ENCODE measurements at regions not wholly inside any gene's neighbourhood (a gene's known extent, or its start where the extent isn't known, plus 50 kb on each side); places are given as distances from the start of the nearest gene placed in this dataset.

- no peaks in the 10 kb centered on the region for H4K20me1 ChIP-seq (ENCODE audit: insufficient read depth)
- no peak for TF ChIP-seq CTCF (conservative IDR thresholded peaks at IDR 0.05)
- TF ChIP-seq EZH2 (IDR thresholded peaks at IDR 0.05; ENCODE audit: low read depth), result no peak
- no peaks in the 10 kb centered on the region for H3K36me3 ChIP-seq (ENCODE audit: low read depth)
- 0 out of 2 replicates have a peak, but pooled peaks cover 2% of the 10 kb centered on the region for H3K9me3 ChIP-seq (ENCODE audit: insufficient read depth, low read depth)
- ChIA-PET POLR2A (ENCODE audit: unreplicated experiment) (no interaction called here), CTCF (no interaction called here)
- H3K27ac ChIP-seq, result no peak overlapping the region
- H2AFZ ChIP-seq, result no peak overlapping the region
- no peaks in the 10 kb centered on the region for H3F3A ChIP-seq (ENCODE audit: insufficient read depth, low read depth)
- no peak overlapping the region for H3K4me2 ChIP-seq
- 0 out of 2 replicates have a peak, but pooled peaks cover 9% of the 10 kb centered on the region for H3K27me3 ChIP-seq (ENCODE audit: insufficient read depth, low read depth)
- no peaks in the 10 kb centered on the region for H3K79me2 ChIP-seq (ENCODE audit: low read depth)
- BruUV-seq (replicated peaks), result no TSS peak
- H3K9me2 ChIP-seq (ENCODE audit: insufficient read depth), result no peaks in the 10 kb centered on the region
- intact Hi-C loops (cut with micrococcal nuclease; ENCODE audit: unreplicated experiment), result no loop called here
- H3K4me1 ChIP-seq (replicated peaks; ENCODE audit: insufficient read depth), result no peaks in the 10 kb centered on the region
- no peak overlapping the region for H3K4me3 ChIP-seq
- no peak for DNase-seq
Measured at GRCh38 chr20:55557191-55557590, 448.1 kb downstream of the CBLN4 start.

- BruUV-seq (replicated peaks), result no TSS peak
- no peaks in the 10 kb centered on the region for H3K9me2 ChIP-seq (ENCODE audit: insufficient read depth)
- DNase-seq, result no peak
- H3K4me2 ChIP-seq, result no peak overlapping the region
- no peak overlapping the region for H3K4me3 ChIP-seq
- H4K20me1 ChIP-seq (ENCODE audit: insufficient read depth), result no peaks in the 10 kb centered on the region
- H3K4me1 ChIP-seq (replicated peaks; ENCODE audit: insufficient read depth), result no peaks in the 10 kb centered on the region
- H3K79me2 ChIP-seq (ENCODE audit: low read depth), result no peaks in the 10 kb centered on the region
- ChIA-PET CTCF (no interaction called here), POLR2A (ENCODE audit: unreplicated experiment) (no interaction called here)
- H3K27me3 ChIP-seq (ENCODE audit: insufficient read depth, low read depth), result 0 out of 2 replicates have a peak, but pooled peaks cover 8% of the 10 kb centered on the region
- no peaks in the 10 kb centered on the region for H3K36me3 ChIP-seq (ENCODE audit: low read depth)
- TF ChIP-seq EZH2 (IDR thresholded peaks at IDR 0.05; ENCODE audit: low read depth) (no peak), CTCF (conservative IDR thresholded peaks at IDR 0.05) (no peak)
- H3K27ac ChIP-seq, result no peak overlapping the region
- intact Hi-C loops (cut with micrococcal nuclease; ENCODE audit: unreplicated experiment), result no loop called here
- no peak overlapping the region for H2AFZ ChIP-seq
- 0 out of 2 replicates have a peak, but pooled peaks cover 2% of the 10 kb centered on the region for H3K9me3 ChIP-seq (ENCODE audit: insufficient read depth, low read depth)
- H3F3A ChIP-seq (ENCODE audit: insufficient read depth, low read depth), result no peaks in the 10 kb centered on the region
Measured at GRCh38 chr20:55555075-55555650, 450.2 kb downstream of the CBLN4 start.

- Histone ChIP-seq H3K4me2 (no peak overlapping the region), H3K9me3 (ENCODE audit: insufficient read depth, low read depth) (no peaks in the 10 kb centered on the region), H3K4me1 (replicated peaks; ENCODE audit: insufficient read depth) (no peaks in the 10 kb centered on the region), H3F3A (ENCODE audit: insufficient read depth, low read depth) (no peaks in the 10 kb centered on the region), H2AFZ (no peak overlapping the region), H3K27me3 (ENCODE audit: insufficient read depth, low read depth) (no peaks in the 10 kb centered on the region), H3K79me2 (ENCODE audit: low read depth) (no peaks in the 10 kb centered on the region), H3K4me3 (no peak overlapping the region), H3K36me3 (ENCODE audit: low read depth) (no peaks in the 10 kb centered on the region), H3K27ac (no peak overlapping the region), H3K9me2 (ENCODE audit: insufficient read depth) (no peaks in the 10 kb centered on the region), H4K20me1 (ENCODE audit: insufficient read depth) (no peaks in the 10 kb centered on the region)
- BruUV-seq (replicated peaks), result no TSS peak
- intact Hi-C loops (cut with micrococcal nuclease; ENCODE audit: unreplicated experiment), result no loop called here
- ChIA-PET CTCF (no interaction called here), POLR2A (ENCODE audit: unreplicated experiment) (no interaction called here)
- TF ChIP-seq EZH2 (IDR thresholded peaks at IDR 0.05; ENCODE audit: low read depth) (no peak), CTCF (conservative IDR thresholded peaks at IDR 0.05) (no peak)
- no peak for DNase-seq
Measured at GRCh38 chr20:55544638-55545037, 460.7 kb downstream of the CBLN4 start.

Data from PC-9 (cell line).